ENCODE measurements at regions not wholly inside any gene's neighbourhood (a gene's known extent, or its start where the extent isn't known, plus 50 kb on each side); places are given as distances from the start of the nearest gene placed in this dataset.

- ChIA-PET POLR2A (interaction anchor here (0.6 to 0.9 kb wide), 2 partner anchors 33 to 47 kb away, joined by 3 read pairs; no protein-coding TSS in a partner anchor), CTCF (no interaction called here)
- DNase-seq (ENCODE audit: unreplicated experiment): peak; percentile 53
- H3K27ac Mint-ChIP-seq (ENCODE audit: low read depth, unreplicated experiment): no peak overlapping the region
- no peak overlapping the region for H3K4me3 Mint-ChIP-seq (ENCODE audit: unreplicated experiment)
- no peak for TF ChIP-seq CTCF (IDR thresholded peaks at IDR 0.05; ENCODE audit: unreplicated experiment)
- H3K36me3 Mint-ChIP-seq (ENCODE audit: insufficient read depth, unreplicated experiment): no peaks in the 10 kb centered on the region
- H3K27me3 Mint-ChIP-seq (ENCODE audit: insufficient read depth, unreplicated experiment): no peaks in the 10 kb centered on the region
- no TSS peak for BruUV-seq (replicated peaks)
- intact Hi-C loops (cut with micrococcal nuclease): no loop called here
- peaks cover 9% of the 10 kb centered on the region for H3K4me1 Mint-ChIP-seq (ENCODE audit: insufficient read depth, unreplicated experiment)
- H3K9me3 Mint-ChIP-seq (ENCODE audit: unreplicated experiment): no peaks in the 10 kb centered on the region
These were observed 208.1 kb downstream of the VAPA start for GRCh38 chr18:10121786-10122515.

- DNase-seq (ENCODE audit: unreplicated experiment): no peak
These were observed 209.5 kb downstream of the VAPA start for GRCh38 chr18:10122988-10123950.

GRCh38 chr18:10124071-10124470 is 210.3 kb downstream of the VAPA start:
- ChIA-PET CTCF (no interaction called here), POLR2A (interaction anchor here (1.3 kb wide), 1 partner anchor 11 kb away, joined by 5 read pairs; no protein-coding TSS in a partner anchor)
- Mint-ChIP-seq H3K36me3 (ENCODE audit: insufficient read depth, unreplicated experiment) (no peaks in the 10 kb centered on the region), H3K4me3 (ENCODE audit: unreplicated experiment) (no peak overlapping the region), H3K27ac (ENCODE audit: low read depth, unreplicated experiment) (no peak overlapping the region), H3K4me1 (ENCODE audit: insufficient read depth, unreplicated experiment) (peaks cover 9% of the 10 kb centered on the region), H3K9me3 (ENCODE audit: unreplicated experiment) (no peaks in the 10 kb centered on the region), H3K27me3 (ENCODE audit: insufficient read depth, unreplicated experiment) (no peaks in the 10 kb centered on the region)
- no TSS peak for BruUV-seq (replicated peaks)
- no peak for DNase-seq (ENCODE audit: unreplicated experiment)
- no peak for TF ChIP-seq CTCF (IDR thresholded peaks at IDR 0.05; ENCODE audit: unreplicated experiment)
- intact Hi-C loops (cut with micrococcal nuclease): no loop called here

More at GRCh38 chr18:10122988-10123950, 209.5 kb downstream of the VAPA start:
- no peaks in the 10 kb centered on the region for H3K36me3 Mint-ChIP-seq (ENCODE audit: insufficient read depth, unreplicated experiment)
- ChIA-PET POLR2A (interaction anchor here (0.9 kb wide), 1 partner anchor 45 kb away, joined by 3 read pairs; no protein-coding TSS in a partner anchor), CTCF (no interaction called here)
- BruUV-seq (replicated peaks): no TSS peak
- H3K9me3 Mint-ChIP-seq (ENCODE audit: unreplicated experiment): no peaks in the 10 kb centered on the region
- H3K27ac Mint-ChIP-seq (ENCODE audit: low read depth, unreplicated experiment): no peak overlapping the region
- H3K4me3 Mint-ChIP-seq (ENCODE audit: unreplicated experiment): no peak overlapping the region
- peaks cover 9% of the 10 kb centered on the region for H3K4me1 Mint-ChIP-seq (ENCODE audit: insufficient read depth, unreplicated experiment)
- intact Hi-C loops (cut with micrococcal nuclease): no loop called here
- no peak for TF ChIP-seq CTCF (IDR thresholded peaks at IDR 0.05; ENCODE audit: unreplicated experiment)
- no peaks in the 10 kb centered on the region for H3K27me3 Mint-ChIP-seq (ENCODE audit: insufficient read depth, unreplicated experiment)

- intact Hi-C loops (cut with micrococcal nuclease): no loop called here
- H3K36me3 Mint-ChIP-seq (ENCODE audit: insufficient read depth, unreplicated experiment): no peaks in the 10 kb centered on the region
These were observed 210.7 kb downstream of the VAPA start for GRCh38 chr18:10124557-10124956.

More at GRCh38 chr18:10124557-10124956, 210.7 kb downstream of the VAPA start:
- no peaks in the 10 kb centered on the region for H3K9me3 Mint-ChIP-seq (ENCODE audit: unreplicated experiment)
- DNase-seq (ENCODE audit: unreplicated experiment): no peak
- H3K27ac Mint-ChIP-seq (ENCODE audit: low read depth, unreplicated experiment): no peak overlapping the region
- ChIA-PET POLR2A (interaction anchor here (1.3 kb wide), 1 partner anchor 11 kb away, joined by 5 read pairs; no protein-coding TSS in a partner anchor), CTCF (interaction anchor here (0.7 kb wide), 1 partner anchor 98 kb away, joined by 3 read pairs; no protein-coding TSS in a partner anchor)
- peaks cover 9% of the 10 kb centered on the region for H3K4me1 Mint-ChIP-seq (ENCODE audit: insufficient read depth, unreplicated experiment)
- H3K27me3 Mint-ChIP-seq (ENCODE audit: insufficient read depth, unreplicated experiment): no peaks in the 10 kb centered on the region
- TF ChIP-seq CTCF (IDR thresholded peaks at IDR 0.05; ENCODE audit: unreplicated experiment): no peak
- BruUV-seq (replicated peaks): no TSS peak
- no peak overlapping the region for H3K4me3 Mint-ChIP-seq (ENCODE audit: unreplicated experiment)
